Endothelial cell of umbilical vein (primary cell): ENCODE measurements at regions not wholly inside any gene's neighbourhood (a gene's known extent, or its start where the extent isn't known, plus 50 kb on each side); places are given as distances from the start of the nearest gene placed in this dataset.

Experiments
- EZH2 ChIP-seq: IDR thresholded peaks from 2 replicates; pipeline ENCODE4 v1.6.1; 2012; ENCODE audit warnings: borderline replicate concordance, low read depth, mild to moderate bottlenecking, moderate library complexity, low read length, inconsistent platforms; ENCODE audit not compliant: severe bottlenecking
- FOS ChIP-seq: IDR thresholded peaks from 2 replicates; pipeline ENCODE4 v1.6.1; 2011; ENCODE audit warnings: mild to moderate bottlenecking, low read length, moderate library complexity, borderline replicate concordance; ENCODE audit not compliant: insufficient read depth
- GATA2 ChIP-seq: IDR thresholded peaks from 2 replicates; pipeline ENCODE4 v1.7.0; 2011; ENCODE audit warnings: low read depth, mild to moderate bottlenecking, moderate library complexity, mixed read lengths, low read length; ENCODE audit not compliant: insufficient read length, insufficient read depth
- MAX ChIP-seq: IDR thresholded peaks from 2 replicates; pipeline ENCODE4 v1.6.1; 2011; ENCODE audit not compliant: insufficient read depth, insufficient read length
- MYC ChIP-seq: IDR thresholded peaks from one replicate; pipeline ENCODE4 v1.6.1; 2011; ENCODE audit warnings: mild to moderate bottlenecking, low read depth, low read length
- POLR2A ChIP-seq: IDR thresholded peaks from 2 replicates; pipeline ENCODE4 v1.6.1; 2012; ENCODE audit warnings: low read depth, mild to moderate bottlenecking, control low read depth, low read length
- POLR2AphosphoS5 ChIP-seq: IDR thresholded peaks from 2 replicates; pipeline ENCODE4 v1.6.1; 2012; ENCODE audit warnings: low read depth, mild to moderate bottlenecking, control low read depth, low read length, moderate library complexity; ENCODE audit not compliant: insufficient read depth
- TF ChIP-seq, protein P1 (sequence below), 2 donors: IDR thresholded peaks; 1 replicate in 1 of 2; 2 replicates in 1 of 2; pipeline ENCODE4 v1.5.1; 2011; ENCODE audit warnings: low read length in 2 of 2, mild to moderate bottlenecking in 2 of 2, moderate library complexity in 2 of 2, control low read depth in 1 of 2, inconsistent platforms in 1 of 2, low read depth in 1 of 2; ENCODE audit not compliant: insufficient read depth in 1 of 2; ENCODE audit errors: extremely low read depth in 1 of 2

GRCh38 chr1:78726686-78727085 is 77.1 kb downstream of the IFI44 start:
- TF ChIP-seq, protein P1, sequence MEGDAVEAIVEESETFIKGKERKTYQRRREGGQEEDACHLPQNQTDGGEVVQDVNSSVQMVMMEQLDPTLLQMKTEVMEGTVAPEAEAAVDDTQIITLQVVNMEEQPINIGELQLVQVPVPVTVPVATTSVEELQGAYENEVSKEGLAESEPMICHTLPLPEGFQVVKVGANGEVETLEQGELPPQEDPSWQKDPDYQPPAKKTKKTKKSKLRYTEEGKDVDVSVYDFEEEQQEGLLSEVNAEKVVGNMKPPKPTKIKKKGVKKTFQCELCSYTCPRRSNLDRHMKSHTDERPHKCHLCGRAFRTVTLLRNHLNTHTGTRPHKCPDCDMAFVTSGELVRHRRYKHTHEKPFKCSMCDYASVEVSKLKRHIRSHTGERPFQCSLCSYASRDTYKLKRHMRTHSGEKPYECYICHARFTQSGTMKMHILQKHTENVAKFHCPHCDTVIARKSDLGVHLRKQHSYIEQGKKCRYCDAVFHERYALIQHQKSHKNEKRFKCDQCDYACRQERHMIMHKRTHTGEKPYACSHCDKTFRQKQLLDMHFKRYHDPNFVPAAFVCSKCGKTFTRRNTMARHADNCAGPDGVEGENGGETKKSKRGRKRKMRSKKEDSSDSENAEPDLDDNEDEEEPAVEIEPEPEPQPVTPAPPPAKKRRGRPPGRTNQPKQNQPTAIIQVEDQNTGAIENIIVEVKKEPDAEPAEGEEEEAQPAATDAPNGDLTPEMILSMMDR (IDR thresholded peaks at IDR 0.05; ENCODE audit: extremely low read depth in 1 of 2, insufficient read depth in 1 of 2, low read depth in 1 of 2, low read length in 2 of 2) = no peak
- TF ChIP-seq POLR2AphosphoS5 (no peak), MYC (no peak), EZH2 (no peak), POLR2A (no peak), GATA2 (no peak), MAX (no peak), FOS (no peak)
